ENCODE measurements at regions not wholly inside any gene's neighbourhood (a gene's known extent, or its start where the extent isn't known, plus 50 kb on each side); places are given as distances from the start of the nearest gene placed in this dataset.
"Not testable (repeated sequence)": the region's sequence is repeated elsewhere in the genome, so short reads cannot be mapped to it uniquely, and the experiment has no call there.

DNA sequence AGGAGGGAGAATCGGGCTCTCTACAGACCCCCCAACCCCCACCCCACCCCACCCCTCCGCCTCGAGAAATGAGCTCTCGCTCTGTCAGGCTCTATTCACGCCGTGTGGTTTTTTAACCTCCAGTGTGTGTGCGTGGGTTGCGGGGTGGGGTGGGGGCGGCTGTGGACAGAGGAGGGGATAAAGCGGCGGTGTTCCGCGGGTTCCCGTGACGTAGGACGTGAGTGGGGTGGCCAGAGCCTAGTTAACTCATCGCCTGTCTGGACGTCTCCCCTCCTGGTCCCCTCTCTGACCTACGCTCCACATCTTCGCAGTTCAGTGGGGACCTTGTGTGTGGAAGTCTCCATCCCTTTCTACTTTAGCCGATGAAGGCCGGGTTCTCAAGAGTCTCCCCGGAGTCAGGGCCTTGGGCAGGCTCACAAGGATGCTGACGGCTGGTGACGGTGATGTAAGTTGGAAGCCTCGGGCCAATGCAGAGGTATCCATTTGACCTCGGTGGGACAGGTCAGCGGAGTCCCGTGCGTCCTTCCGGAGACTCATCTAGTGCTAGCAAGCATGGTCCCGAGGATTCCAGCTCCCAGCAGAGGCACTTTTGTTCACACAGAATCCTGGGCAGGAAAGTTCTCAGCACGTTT is 1507.1 kb upstream of the DEFB115 start:
- Mint-ChIP-seq H3K4me1 (no peaks in the 10 kb centered on the region), H3K9me3 (peaks cover 80% of the 10 kb centered on the region), H3K36me3 (peaks cover 22% of the 10 kb centered on the region), H3K4me3 (no peak overlapping the region), H3K27ac (no peak overlapping the region), H3K27me3 (ENCODE audit: low read depth) (no peaks in the 10 kb centered on the region)
- no peak for TF ChIP-seq CTCF (IDR thresholded peaks at IDR 0.05; ENCODE audit: unreplicated experiment)
- DNase-seq (ENCODE audit: low spot score in 2 of 2, unreplicated experiment in 2 of 2), result no peak

GRCh38 chr20:29752644-29753425 is 1504.6 kb upstream of the DEFB115 start:
- not testable (repeated sequence) for H3K4me1 Mint-ChIP-seq; DNase-seq (ENCODE audit: low spot score in 2 of 2, unreplicated experiment in 2 of 2); H3K4me3 Mint-ChIP-seq; H3K27me3 Mint-ChIP-seq (ENCODE audit: low read depth); H3K27ac Mint-ChIP-seq
- peaks cover 24% of the 10 kb centered on the region for H3K36me3 Mint-ChIP-seq
- peaks cover 75% of the 10 kb centered on the region for H3K9me3 Mint-ChIP-seq

DNA sequence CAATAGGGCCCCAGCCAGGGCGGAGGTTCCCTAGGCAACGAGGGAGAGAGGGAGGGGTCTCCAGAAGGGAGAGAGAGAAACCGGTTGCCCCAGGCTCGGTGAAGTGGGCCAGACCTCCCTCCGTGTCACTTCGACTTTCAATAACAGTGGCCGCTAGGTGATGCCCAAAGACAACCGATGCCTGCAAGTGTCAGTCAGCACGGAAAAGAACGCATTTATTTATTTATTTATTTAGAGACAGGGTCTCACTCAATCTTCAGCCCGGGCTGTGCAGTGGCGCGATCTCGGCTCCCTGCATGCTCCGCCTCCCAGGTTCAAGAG is 1504.1 kb upstream of the DEFB115 start:
- not testable (repeated sequence) for H3K4me1 Mint-ChIP-seq; H3K27me3 Mint-ChIP-seq (ENCODE audit: low read depth)

GRCh38 chr20:29753879-29754278 is 1503.6 kb upstream of the DEFB115 start:
- H3K4me1 Mint-ChIP-seq; H3K27ac Mint-ChIP-seq; DNase-seq (ENCODE audit: low spot score in 2 of 2, unreplicated experiment in 2 of 2); H3K4me3 Mint-ChIP-seq; H3K27me3 Mint-ChIP-seq (ENCODE audit: low read depth): not testable (repeated sequence)
- H3K36me3 Mint-ChIP-seq, result peaks cover 24% of the 10 kb centered on the region
- H3K9me3 Mint-ChIP-seq, result peaks cover 71% of the 10 kb centered on the region

More for the DNA sequence above, 1504.1 kb upstream of the DEFB115 start:
- not testable (repeated sequence) for H3K4me3 Mint-ChIP-seq; DNase-seq (ENCODE audit: low spot score in 2 of 2, unreplicated experiment in 2 of 2); H3K27ac Mint-ChIP-seq
- peaks cover 72% of the 10 kb centered on the region for H3K9me3 Mint-ChIP-seq
- peaks cover 24% of the 10 kb centered on the region for H3K36me3 Mint-ChIP-seq

GRCh38 chr20:29755854-29756498 is 1501.5 kb upstream of the DEFB115 start:
- H3K9me3 Mint-ChIP-seq, result peaks cover 68% of the 10 kb centered on the region
- H3K27me3 Mint-ChIP-seq (ENCODE audit: low read depth); H3K4me3 Mint-ChIP-seq; H3K4me1 Mint-ChIP-seq; H3K27ac Mint-ChIP-seq; DNase-seq (ENCODE audit: low spot score in 2 of 2, unreplicated experiment in 2 of 2): not testable (repeated sequence)
- H3K36me3 Mint-ChIP-seq, result peaks cover 21% of the 10 kb centered on the region

DNA sequence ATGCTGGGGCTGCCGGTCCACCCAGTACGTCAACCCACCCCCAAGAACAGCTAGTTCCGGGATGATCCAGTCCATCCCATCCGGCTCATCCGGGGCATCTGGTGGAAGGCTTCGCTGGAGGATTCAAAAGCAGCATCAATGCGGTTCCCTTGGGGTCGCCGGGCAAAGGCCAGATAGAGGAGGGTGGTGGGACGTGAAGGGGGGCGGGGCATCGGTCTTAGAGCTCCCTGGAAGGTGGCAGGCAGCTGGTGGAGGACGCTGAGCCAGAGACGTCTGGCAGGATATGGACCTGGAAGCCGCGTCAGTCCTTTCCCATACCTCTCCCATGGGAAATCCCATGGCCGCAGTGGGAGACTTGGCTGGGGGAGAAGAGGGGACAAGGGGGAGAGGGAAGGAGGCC is 1500.8 kb upstream of the DEFB115 start:
- H3K4me1 Mint-ChIP-seq, result no peaks in the 10 kb centered on the region
- H3K9me3 Mint-ChIP-seq, result peaks cover 63% of the 10 kb centered on the region
- no peak for TF ChIP-seq CTCF (IDR thresholded peaks at IDR 0.05; ENCODE audit: unreplicated experiment)
- H3K27ac Mint-ChIP-seq, result no peak overlapping the region
- H3K27me3 Mint-ChIP-seq (ENCODE audit: low read depth), result no peaks in the 10 kb centered on the region
- no peak overlapping the region for H3K4me3 Mint-ChIP-seq
- no peak for DNase-seq (ENCODE audit: low spot score in 2 of 2, unreplicated experiment in 2 of 2)
- peaks cover 16% of the 10 kb centered on the region for H3K36me3 Mint-ChIP-seq

- H3K36me3 Mint-ChIP-seq; H3K27ac Mint-ChIP-seq; H3K27me3 Mint-ChIP-seq (ENCODE audit: low read depth); H3K4me3 Mint-ChIP-seq; DNase-seq (ENCODE audit: low spot score in 2 of 2, unreplicated experiment in 2 of 2); H3K4me1 Mint-ChIP-seq: not testable (repeated sequence)
- H3K9me3 Mint-ChIP-seq, result peaks cover 43% of the 10 kb centered on the region
These were observed 1495.7 kb upstream of the DEFB115 start for GRCh38 chr20:29761621-29762385.

GRCh38 chr20:29762620-29763019 is 1494.8 kb upstream of the DEFB115 start:
- H3K27ac Mint-ChIP-seq, result no peak overlapping the region
- no peak overlapping the region for H3K4me3 Mint-ChIP-seq
- TF ChIP-seq CTCF (IDR thresholded peaks at IDR 0.05; ENCODE audit: unreplicated experiment), result no peak
- H3K9me3 Mint-ChIP-seq, result peaks cover 44% of the 10 kb centered on the region
- H3K4me1 Mint-ChIP-seq, result no peaks in the 10 kb centered on the region
- H3K36me3 Mint-ChIP-seq, result peaks cover 5% of the 10 kb centered on the region
- H3K27me3 Mint-ChIP-seq (ENCODE audit: low read depth), result no peaks in the 10 kb centered on the region
- no peak for DNase-seq (ENCODE audit: low spot score in 2 of 2, unreplicated experiment in 2 of 2)
